ENCODE measurements at regions not wholly inside any gene's neighbourhood (a gene's known extent, or its start where the extent isn't known, plus 50 kb on each side); places are given as distances from the start of the nearest gene placed in this dataset.
"Not testable (repeated sequence)": the region's sequence is repeated elsewhere in the genome, so short reads cannot be mapped to it uniquely, and the experiment has no call there.

- DNase-seq (ENCODE audit: low read depth) = no peak
Measured at GRCh38 chr10:33477291-33478088, 143.0 kb upstream of the NRP1 start.

GRCh38 chr10:33476757-33477273, 142.3 kb upstream of the NRP1 start:
- DNase-seq (ENCODE audit: low read depth) = no peak

DNA sequence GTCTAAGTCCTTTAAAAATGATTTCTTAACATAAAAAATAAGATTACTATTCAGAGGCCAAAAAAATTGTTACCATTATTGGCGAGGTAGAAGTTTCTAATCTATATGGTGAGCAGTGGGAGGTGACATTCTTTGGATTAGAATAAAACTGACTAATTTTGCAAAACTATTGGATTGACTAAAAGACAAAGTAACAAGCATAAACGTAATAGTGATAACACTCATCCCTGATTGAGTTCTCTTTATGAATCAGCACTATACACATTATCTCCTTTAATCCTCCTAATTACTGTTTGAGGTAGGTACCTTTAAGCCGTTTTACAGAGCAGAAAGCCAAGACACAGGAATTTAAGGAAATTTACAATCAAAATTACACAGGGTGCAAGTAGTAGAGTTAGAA, 139.2 kb upstream of the NRP1 start:
- DNase-seq (ENCODE audit: low read depth) = no peak

DNA sequence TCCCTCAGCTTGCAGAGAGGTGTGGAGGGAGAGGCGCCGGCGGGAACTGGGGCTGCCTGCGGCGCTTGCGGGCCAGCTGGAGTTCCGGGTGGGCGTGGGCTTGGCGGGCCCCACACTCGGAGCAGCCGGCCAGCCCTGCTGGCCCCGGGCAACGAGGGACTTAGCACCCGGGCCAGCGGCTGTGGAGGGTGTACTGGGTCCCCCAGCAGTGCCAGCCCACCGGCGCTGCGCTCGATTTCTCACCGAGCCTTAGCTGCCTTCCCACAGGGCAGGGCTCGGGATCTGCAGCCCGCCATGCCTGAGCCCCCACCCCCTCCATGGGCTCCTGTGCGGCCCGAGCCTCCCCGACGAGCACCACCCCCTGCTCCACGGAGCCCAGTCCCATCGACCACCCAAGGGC, 133.5 kb upstream of the NRP1 start:
- DNase-seq (ENCODE audit: low read depth) = not testable (repeated sequence)

DNA sequence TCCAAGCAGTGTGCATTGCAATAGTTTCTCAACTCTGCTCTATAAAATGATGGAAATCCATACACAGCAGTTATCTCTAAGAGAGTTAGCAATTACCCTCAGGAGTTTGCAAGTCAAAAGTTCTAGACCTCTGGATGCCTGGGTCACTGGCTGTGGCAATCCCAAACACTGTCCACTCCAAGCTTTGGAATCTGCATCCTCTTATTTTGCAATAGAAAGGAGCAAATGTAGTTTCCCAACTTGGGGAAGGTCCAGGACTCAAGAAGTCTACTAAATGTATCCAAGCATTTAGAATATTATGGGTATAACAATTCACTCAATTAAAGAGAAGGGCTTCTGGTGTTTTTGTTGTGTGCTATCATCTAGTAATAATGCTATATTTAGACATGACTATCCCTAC, 131.3 kb upstream of the NRP1 start:
- DNase-seq (ENCODE audit: low read depth) = no peak

DNA sequence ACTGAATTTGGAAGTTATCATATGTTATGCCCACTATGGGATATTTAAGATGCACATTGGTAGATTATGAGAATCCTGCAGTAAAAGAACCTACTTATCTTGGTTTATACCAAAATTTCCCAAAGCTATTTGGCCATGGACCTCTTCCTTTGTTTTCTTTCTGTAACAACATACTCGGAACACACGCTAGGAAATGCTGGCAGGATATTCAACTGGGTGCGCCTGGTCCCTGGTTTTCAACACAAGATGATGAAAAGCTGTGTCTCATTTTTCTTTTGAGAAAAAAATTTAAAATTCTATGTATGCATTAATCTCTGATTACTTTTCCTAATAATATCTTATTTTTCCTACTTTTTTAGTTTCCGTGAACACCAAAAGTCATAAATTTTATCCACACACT, 128.5 kb upstream of the NRP1 start:
- DNase-seq (ENCODE audit: low read depth) = no peak

DNA sequence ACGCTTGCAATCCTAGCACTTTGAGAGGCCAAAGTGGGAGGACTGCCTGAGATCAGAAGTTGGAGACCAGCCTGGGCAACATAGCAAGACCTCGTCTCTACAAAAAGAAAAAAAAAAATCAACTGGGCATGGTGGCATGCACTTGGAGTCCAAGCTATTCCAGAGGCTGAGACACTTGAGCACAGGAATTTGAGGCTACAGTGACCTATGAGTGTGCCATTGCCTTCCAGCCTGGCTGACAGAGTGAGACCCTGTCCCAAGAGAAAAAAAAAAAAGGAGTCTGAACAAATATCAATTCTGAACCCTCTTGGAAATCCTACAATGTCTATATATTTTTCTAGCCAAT, 126.8 kb upstream of the NRP1 start:
- DNase-seq (ENCODE audit: low read depth) = no peak

DNA sequence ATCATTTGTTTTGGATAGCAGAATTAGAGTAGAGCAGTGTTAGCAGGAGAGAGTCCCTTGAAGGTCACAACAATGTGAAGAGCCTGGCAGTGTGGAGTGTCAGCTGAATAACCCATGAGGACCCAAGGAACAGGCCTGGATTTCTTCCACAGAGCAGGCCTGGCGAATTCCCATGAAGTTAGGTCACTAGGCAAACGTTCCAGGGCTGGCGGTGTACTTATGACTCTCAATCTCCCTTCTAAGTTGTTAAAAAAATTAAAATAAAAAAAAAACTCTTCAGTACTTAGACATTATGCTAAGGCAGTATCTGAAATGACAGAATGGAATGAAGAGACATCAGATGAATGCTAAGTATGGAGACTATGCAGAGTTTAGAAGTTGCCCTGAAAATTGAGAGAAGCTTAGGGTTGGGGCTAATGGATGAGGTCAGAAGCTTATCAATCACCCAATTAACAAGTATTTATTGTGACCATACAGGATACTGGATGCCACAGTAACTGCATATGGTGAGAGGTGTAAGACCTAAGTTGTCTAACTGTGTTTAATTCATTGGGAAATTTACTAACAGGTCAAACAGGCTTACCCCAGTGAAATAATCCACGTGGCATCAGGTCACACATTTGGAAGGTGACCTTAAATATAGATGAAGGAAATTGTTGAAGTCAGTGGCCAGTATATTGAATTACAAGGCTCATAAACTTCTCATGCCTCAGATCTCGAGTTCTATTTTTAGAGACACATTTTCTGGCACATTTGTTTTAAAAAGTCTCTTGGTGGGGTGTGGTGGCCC, 126.2 kb upstream of the NRP1 start:
- DNase-seq (ENCODE audit: low read depth) = peak; percentile 81

- DNase-seq (ENCODE audit: low read depth) = peak; percentile 96
Measured at GRCh38 chr10:33459602-33460001, 125.1 kb upstream of the NRP1 start.

GRCh38 chr10:33455029-33455428, 120.6 kb upstream of the NRP1 start:
- no peak for DNase-seq (ENCODE audit: low read depth)

DNA sequence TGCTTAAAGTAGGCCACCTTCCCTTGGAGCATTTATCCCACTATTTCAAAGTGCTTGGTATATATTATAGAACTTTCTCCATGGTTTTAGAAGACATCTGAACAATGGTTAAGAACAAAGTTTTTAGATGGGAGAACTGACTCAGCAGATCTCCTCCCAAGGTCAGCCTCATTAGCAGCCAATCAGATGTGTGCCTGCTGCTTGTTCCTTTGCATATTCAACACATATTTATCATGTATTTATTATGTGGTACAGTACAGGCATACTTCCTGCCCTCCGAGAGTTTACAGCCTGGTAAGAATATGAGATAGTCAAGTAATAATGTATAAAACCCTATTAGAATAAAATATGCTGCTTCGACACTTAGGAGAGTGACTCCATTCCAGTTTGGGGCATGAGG, 120.1 kb upstream of the NRP1 start:
- no peak for DNase-seq (ENCODE audit: low read depth)

GRCh38 chr10:33453081-33454025, 118.9 kb upstream of the NRP1 start:
- DNase-seq (ENCODE audit: low read depth) = peak; percentile 87

GRCh38 chr10:33448421-33449140, 114.1 kb upstream of the NRP1 start:
- no peak for DNase-seq (ENCODE audit: low read depth)

- DNase-seq (ENCODE audit: low read depth) = peak; percentile 83
Measured at GRCh38 chr10:33441561-33441960, 107.1 kb upstream of the NRP1 start.

DNA sequence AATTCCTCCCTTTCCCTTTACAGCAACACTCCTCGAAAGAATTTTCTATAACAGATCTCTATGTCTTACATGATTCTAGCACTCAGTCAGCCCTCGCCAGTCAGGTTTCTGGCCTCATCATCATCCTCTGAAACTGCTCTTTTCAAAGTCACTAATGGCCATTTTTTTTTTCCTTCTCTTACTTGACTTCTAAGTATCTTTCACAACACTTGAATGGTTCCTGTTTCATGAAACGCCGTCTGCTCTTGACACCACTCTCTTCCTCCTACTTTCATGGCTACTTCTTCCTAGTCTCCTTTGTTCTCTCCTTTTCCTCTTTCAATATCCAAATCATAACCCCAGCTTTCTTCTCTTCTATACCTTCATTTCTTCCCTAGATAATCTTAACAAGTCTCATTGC, 100.5 kb upstream of the NRP1 start:
- peak; percentile 35 for DNase-seq (ENCODE audit: low read depth)

DNA sequence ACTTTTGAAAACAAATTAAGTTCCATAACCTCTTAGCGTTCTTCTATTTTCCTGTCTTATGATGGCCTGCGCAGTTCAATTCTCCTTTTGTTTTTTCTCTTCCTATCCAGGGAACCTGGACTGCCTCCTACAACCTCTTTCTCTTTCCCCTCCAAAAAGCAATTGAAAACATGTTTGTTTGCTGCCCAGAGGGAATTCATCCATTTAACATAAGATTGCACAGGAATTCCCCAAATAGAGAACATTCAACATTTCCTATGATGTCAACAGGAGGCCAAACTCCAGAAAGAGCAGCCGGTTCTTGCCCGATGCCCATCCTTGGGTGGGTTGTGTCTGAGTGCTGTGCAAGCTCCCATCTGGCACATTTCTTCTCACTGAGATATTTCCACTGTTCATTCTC, 94.2 kb upstream of the NRP1 start:
- DNase-seq (ENCODE audit: low read depth) = no peak

GRCh38 chr10:33423154-33423529, 88.7 kb upstream of the NRP1 start:
- DNase-seq (ENCODE audit: low read depth) = peak; percentile 47

DNA sequence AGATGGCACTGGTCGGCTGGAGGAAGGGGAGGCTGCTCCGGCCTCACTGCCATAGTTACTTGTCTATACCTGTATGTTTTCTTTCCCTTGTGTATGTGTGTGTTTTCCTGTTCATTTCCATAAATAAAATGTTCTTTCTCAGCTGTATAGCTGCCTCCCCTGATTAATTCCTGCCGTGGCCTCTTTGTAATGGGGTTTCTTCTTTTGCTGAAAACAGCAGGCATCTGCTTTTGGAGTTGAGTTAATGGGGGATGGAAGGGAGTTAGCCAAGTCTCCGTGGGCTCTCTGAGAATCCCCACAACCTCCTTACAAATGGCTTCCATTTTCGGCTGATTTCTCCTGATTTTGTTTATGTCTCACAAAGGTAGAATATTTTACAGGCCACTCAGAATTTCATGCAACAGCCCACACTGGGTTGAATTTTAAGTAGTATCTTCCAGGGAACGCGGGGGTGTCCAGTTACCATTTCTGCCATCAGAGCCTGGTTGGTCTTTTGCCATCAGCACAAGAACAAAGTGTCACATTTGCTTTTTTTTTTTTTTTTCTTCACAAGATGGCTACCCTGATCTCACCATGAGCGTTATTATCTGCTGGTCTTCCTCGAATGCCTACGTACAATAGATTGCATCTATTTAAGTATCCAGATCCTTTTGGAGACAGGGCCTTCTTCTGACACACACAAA, 88.1 kb upstream of the NRP1 start:
- DNase-seq (ENCODE audit: low read depth) = peak; percentile 46

GRCh38 chr10:33421789-33422462, 87.5 kb upstream of the NRP1 start:
- DNase-seq (ENCODE audit: low read depth) = peak; percentile 96

DNA sequence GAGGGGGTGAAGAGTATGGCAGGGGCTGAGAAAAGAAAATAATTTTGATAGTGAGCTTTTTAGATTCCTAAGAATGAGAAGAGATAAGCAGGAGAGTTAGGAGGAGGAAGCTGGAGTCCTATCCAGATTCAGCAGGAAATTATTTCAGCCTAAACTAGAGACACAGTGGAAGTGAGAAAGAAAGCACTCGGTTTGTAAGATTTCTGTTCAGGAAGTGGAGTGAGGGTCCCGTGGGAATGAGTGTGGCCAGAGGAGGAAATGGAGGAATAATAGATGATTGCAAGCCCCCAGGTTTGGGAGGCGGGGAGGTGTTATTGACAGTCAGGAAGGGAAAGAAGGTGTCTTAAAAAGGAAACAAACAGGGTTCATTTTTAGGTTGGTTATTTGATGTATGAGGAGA, 84.8 kb upstream of the NRP1 start:
- DNase-seq (ENCODE audit: low read depth) = no peak

Measured in RPMI7951 (cell line).